ENCODE measurements at regions not wholly inside any gene's neighbourhood (a gene's known extent, or its start where the extent isn't known, plus 50 kb on each side); places are given as distances from the start of the nearest gene placed in this dataset.

DNA sequence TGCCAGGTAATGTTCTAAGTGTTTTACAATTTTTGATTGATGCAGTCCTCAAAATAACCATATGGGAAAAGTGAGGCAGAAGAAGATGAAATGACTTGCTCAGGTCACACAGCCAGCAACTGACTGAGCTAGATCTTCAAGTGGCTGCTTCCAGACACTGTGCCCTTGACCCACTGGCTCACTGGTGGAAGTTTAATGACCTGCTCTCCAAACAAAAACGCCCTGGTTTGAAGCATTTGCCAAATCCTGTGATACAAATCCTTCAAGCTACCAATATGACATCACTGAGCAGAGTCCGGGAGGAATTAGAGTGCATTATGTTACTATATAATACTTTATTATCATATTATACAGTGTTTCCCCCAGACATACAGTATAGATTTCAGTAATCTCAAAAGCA is 459.4 kb downstream of the GADD45G start:
- TF ChIP-seq EZH2 (IDR thresholded peaks at IDR 0.05) (no peak), POLR2AphosphoS5 (IDR thresholded peaks at IDR 0.05; ENCODE audit: borderline replicate concordance, low read depth, low read length) (no peak)
